Activated CD4-positive, alpha-beta T cell treated with anti-CD3 and anti-CD28 coated beads for 4 hours (primary cell): ENCODE measurements at regions not wholly inside any gene's neighbourhood (a gene's known extent, or its start where the extent isn't known, plus 50 kb on each side); places are given as distances from the start of the nearest gene placed in this dataset.
"Not testable (repeated sequence)": the region's sequence is repeated elsewhere in the genome, so short reads cannot be mapped to it uniquely, and the experiment has no call there.

Source experiments
- DNase-seq, 2 donors: peaks; one replicate each; pipeline ENCODE4 v3.0.0-alpha.2; 2020

DNA sequence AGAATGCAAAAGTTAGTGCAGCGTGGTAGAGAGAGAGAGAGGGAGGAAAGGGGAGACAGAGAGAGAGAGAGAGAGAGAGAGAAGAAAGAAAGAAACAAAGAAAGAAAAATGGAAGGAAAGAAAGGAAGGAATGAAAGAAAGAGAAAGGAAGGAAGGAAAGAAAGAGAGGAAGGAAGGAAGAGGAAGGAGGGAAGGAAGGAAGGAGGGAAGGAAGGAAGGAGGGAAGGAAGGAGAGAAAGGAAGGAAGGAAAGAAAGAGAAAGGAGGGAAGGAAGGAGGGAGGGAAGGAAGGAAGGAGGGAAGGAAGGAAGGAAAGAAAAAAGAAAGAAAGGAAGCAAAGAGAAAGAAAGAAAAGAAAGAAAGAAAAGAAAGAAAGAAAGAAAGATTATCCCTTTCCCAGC, 209.8 kb upstream of the MYO3A start:
- no peak for DNase-seq

DNA sequence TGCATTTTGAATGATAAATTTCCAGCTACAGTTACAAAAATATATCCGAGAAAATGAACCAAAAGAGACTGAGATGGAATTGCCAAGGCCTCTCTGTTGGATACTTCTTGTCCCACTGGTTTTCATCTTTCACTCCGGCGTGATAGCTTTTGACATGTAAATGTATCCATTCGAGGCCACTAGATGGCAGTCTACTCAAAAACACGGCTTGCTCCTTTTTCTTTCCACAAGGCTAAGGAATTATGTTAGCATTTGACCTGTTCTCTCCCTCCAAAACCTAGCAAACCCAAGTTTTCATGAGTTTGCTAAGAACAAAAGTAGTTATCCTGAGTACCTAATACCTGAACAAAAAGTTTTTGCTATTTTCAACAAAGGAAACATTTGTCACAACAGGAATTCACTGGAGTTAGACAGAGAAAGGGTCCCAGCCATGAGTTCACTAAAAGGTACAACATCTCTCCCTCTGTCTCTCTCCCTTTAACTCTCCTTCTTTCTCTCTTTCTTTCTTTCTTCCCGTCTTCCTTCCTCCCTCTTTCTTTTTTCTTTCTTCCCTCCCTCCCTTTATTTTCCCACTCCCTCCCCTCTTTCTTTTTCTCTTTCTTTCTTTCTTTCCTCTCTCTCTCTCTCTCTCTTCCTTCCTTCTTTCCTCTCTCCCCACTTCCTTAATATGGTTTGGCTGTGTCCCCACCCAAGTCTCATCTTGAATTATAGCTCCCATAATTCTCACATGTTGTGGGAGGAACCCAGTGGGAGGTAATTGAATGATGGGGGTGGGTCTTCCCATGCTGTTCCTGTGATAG, 207.9 kb upstream of the MYO3A start:
- peak in 1 of 2 donors; percentile 3 for DNase-seq

- DNase-seq, result no peak
These were observed 195.3 kb upstream of the MYO3A start for GRCh38 chr10:25738776-25739175.

DNA sequence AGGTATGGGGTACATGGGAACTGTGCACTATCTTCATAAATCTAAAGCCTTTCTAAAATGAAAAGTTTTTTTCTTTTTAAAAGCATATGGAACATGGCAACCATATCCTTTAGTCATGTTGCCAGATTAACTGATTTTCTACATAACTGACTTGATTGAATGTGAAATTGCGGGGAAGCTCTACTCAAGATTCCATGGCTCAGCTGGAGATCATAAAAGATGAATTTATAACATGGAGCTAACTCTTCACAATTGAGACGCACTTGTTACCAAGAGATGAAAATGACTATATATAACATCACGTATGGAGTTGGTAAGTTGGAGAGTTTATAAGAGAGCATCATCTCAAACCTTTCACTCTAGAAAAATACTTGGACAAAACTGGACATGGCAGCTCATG, 190.2 kb upstream of the MYO3A start:
- no peak for DNase-seq

DNA sequence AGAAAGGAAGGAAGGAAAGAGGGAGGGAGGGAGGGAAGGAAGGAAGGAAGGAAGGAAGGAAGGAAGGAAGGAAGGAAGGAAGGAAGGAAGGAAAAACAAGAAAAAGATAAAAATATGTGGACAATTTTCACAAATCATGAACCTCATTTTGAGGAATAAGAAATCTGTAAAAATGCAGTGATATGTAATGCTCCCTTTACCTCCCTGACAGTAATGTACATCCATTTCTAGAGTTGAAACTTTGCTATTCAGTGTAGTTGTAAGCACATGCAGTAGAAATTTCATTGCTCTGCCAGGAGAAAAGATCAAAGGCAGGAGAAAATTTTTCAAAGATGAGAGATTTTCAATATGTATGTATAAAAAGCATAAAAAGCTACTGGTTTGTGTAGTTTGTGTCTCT, 189.5 kb upstream of the MYO3A start:
- DNase-seq, result no peak

DNA sequence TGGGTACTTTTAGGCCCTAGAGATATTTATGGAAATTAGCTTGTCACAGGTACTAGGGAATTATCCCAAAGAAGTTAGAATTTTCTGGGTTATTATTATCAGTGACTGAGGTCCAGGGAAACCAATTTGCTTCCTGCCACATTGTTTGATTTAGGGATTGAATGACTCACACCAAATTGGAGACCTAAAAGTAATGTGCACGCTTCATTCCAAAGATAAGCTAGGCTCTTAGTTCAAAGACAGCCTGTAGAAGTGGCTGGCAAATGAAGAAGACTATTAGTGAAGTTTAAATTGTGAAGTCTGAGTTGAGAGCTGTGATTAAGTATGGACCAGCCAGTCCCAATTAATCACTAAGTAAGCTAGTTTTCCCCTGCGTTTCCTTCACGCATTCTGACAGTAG, 188.1 kb upstream of the MYO3A start:
- no peak for DNase-seq

GRCh38 chr10:25747084-25747483, 186.9 kb upstream of the MYO3A start:
- no peak for DNase-seq

DNA sequence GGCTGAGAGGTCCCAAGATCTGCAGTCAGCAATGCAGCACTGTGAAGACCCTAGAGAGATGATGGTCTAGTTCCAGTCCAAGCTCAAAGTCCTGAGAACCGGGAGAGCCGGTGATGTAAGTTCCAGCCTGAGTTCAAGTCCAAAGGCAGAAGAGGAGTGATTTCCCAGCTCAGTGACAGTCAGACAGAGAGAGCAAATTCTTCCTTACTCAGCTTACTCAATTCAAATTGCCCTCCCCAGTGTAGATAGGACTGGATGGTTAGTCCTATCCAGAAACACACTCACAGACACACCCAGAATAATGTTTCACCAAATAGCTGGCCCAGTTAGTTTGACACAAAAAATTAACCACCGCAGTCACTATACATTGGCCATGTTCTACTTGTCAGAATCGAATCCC, 185.5 kb upstream of the MYO3A start:
- DNase-seq, result no peak

- DNase-seq, result no peak
These were observed 180.3 kb upstream of the MYO3A start for GRCh38 chr10:25753776-25754175.

DNA sequence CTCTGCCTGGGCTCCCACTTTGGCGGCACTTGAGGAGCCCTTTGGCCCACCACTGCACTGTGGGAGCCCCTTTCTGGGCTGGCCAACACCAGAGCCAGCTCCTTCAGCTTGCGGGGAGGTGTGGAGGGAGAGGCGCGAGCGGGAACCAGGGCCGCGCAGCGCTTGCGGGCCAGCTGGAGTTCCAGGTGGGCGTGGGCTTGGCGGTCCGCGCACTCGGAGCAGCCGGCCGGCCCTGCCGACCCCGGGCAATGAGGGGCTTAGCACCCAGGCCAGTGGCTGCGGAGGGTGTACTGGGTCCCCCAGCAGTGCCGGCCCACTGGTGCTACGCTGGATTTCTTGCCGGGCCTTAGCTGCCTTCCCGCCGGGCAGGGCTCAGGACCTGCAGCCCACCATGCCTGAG, 178.2 kb upstream of the MYO3A start:
- DNase-seq, result not testable (repeated sequence)

GRCh38 chr10:25756784-25757183, 177.2 kb upstream of the MYO3A start:
- no peak for DNase-seq

DNA sequence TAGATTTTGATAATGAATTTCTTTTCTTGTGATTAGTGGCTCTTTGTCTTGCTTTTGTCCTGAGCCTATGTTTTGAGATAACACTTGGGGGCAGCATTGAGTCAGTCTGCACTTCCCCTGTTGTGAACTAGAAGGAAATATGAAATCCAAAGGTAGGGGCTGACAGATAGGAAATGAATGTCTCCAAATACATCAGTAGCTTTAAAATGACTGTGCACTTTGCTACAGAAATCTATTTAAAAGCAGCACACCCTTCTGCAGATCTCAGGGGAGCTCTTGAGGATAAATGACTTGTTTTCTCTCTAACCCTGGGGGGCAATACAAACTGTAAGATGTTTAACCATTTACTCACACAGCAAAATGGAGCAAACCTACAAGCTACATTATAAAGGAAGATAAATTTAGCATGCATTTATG, 176.0 kb upstream of the MYO3A start:
- DNase-seq, result no peak

- no peak for DNase-seq
These were observed 175.5 kb upstream of the MYO3A start for GRCh38 chr10:25758511-25758910.

DNA sequence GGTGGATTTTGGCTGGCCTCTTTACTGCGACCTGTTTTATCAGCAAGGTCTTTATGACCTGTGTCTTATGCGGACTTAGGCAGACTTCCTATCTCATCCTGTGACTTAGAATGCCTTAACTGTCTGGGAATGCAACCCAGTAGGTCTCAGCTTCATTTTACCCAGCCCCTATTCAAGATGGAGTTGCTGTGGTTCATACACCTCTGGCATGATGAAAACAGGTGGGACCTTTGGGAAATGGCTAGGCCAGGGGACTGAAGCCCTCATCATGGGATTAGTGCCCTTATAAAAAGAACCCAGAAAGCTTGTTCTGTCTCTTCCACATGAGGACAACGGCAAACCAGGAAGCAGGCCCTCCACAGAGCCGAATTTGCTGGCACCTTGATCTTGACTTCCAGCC, 172.1 kb upstream of the MYO3A start:
- DNase-seq, result no peak

GRCh38 chr10:25766213-25766612, 167.8 kb upstream of the MYO3A start:
- no peak for DNase-seq

DNA sequence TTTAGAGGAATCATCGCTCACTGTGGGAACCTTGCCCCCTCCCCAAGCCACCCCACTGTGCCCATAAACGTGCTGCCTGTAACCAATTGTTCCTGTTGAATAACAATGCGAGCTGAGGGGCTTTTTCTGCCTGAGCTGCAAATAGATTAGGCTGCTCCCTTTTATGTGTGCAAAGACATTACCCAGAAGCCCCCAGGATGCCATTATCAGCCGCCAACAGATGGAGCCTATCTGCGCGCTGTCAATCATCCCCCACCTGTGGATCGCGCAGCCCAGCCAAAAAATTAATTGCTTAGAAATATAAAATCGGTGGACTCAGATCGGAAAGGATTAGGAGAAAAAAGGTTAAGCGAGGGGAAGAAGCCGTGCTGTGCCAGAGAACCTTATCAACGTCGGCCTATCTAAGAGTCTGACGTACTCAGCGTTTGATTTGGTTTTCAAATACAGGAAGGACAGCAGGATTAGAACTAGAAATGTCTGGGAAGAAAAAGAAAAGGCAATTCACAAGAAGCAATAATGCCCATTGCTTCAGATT, 167.3 kb upstream of the MYO3A start:
- DNase-seq, result no peak

GRCh38 chr10:25768167-25768566, 165.9 kb upstream of the MYO3A start:
- no peak for DNase-seq

DNA sequence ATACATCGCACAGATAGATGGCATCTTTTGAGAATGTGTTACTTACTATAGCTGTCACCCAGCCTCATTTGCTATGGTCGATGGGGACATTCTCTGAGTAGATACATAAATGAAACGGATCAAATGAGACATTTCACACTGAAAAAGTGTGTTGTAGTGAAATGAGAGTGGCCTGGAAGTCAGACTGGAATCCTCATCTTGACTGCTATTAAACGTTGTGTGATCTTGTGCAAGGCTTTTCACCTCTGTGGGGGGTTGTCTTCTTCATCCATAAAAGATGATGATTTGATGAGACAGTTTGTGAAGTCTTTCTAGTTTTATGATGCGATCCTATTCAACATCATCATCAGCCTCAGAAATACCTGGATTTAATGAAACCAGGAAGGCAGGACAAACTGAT, 155.4 kb upstream of the MYO3A start:
- no peak for DNase-seq

DNA sequence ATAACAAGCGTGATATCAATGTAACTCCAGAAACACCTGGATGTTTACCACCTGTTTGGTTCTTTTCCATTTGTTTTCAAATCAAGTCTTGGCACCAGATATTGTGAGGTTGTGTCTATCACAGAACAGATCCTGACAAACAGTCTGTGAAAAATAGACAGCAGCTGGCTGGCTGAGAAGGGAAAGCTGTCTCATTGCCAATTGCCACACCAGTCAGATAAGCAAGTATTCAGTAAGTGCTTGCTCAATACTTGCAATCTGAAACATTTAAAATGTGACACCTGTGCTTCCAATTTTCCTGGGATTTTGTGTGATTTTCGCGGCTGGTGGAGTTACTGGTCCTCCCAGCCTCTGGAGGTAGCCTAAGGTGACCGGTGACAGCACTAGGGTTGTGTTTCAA, 147.9 kb upstream of the MYO3A start:
- no peak for DNase-seq

GRCh38 chr10:25786899-25787298, 147.1 kb upstream of the MYO3A start:
- DNase-seq, result no peak

GRCh38 chr10:25797888-25798429, 136.1 kb upstream of the MYO3A start:
- no peak for DNase-seq

DNA sequence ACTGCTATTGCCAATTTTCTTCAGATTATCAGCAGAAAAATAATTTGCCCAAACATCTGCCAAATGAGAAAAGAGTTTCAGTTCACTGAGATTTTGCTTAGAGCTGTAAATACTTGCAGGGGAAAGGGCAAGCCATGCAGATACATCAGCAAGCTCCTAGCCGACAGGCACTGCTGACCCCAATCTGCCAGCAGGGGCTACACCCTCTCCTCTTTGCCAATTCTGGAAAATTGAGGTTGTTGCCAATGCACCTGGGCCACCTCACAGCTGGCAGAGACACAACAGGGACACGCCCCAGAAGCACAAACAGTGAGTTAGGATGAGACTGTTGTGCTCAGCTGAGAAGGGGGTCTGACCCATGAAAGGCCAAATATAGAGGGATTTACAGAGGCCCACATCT, 129.5 kb upstream of the MYO3A start:
- DNase-seq, result no peak

DNA sequence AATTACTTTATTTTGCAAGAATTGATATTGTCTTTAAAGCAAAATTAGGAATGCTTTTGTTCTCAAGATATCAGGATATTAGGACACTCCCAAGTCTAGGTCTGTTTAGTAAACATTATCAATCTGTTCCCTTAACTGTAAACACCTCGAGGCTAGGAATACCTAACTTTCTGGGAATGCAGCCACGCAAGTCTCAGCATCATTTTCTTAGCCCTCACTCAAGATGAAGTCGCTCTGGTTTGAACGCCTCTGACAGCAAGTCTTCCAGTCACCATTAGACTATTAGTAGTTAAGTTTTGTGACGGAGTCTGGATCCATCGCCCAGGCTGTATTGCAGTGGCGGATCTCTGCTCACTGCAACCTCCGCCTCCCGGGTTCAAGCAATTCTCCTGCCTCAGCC, 128.0 kb upstream of the MYO3A start:
- no peak for DNase-seq

GRCh38 chr10:25808372-25808771, 125.7 kb upstream of the MYO3A start:
- no peak for DNase-seq
